ENCODE measurements at regions not wholly inside any gene's neighbourhood (a gene's known extent, or its start where the extent isn't known, plus 50 kb on each side); places are given as distances from the start of the nearest gene placed in this dataset.

DNA sequence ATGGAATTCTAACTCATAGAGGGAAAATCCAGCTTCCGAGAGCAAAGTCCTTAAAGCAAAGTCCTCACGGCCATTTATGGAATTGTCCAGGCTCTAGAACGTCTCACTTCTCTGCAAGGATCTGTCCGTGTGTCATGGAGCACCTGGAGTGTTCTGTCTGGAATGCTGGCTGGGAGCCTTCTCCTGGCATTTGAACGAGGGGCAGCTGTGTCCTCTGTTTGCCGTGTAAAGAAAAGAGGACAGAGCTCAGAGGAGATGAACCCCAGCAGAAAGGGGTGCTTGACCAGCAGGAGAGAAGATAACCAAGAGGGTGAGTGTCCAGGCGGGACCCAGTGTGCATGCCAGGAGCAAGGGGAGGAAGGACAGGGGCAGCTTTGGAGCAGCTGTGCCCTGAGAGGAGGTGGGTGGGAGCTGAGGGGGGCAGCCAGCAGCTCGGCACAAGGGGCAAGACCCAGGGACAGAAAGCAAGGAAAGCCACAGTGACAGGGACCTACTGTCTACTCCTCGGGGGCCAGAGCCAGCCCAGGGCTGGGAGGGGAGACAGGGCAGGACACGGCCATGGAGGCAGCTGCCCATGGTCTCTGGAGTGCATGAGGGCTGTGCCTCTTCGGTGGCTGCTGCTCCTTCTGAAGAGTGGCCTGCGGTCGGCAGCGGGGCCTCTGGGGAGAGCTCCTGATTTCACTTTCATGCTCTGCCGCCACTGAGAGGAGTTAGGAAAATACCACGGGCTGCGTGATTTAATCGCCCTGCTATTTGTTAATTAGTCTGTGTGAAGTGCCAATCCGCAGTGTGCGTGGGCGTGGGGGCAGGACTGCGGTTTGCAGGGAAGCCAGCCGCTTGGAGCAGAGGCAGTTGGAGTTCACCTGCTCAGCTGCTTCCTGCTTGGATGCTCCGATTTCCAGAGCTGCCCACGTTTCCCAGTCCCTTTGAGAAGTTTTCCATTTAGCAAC, 149.3 kb upstream of the SHH start:
- DNase-seq = peak; percentile 17

DNA sequence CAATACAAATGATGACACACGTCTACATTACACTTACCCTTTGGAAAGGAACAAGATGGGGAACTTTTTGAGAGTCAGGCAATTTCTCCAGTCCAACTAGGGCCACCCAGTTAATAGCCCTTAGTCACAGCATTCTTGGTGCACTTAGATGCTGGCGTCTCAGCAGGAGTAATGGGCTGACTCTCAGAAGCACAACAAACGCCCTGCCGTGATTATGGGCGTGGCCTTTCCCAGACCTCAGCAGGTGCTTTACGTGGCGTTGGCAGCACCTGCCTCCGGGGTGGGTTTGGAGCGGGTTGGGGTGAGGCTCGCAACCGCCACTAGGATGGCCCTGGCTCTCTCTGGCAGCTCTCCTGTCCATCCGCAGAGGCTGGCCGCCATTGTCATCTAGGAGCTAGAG, 147.6 kb upstream of the SHH start:
- DNase-seq = no peak

DNA sequence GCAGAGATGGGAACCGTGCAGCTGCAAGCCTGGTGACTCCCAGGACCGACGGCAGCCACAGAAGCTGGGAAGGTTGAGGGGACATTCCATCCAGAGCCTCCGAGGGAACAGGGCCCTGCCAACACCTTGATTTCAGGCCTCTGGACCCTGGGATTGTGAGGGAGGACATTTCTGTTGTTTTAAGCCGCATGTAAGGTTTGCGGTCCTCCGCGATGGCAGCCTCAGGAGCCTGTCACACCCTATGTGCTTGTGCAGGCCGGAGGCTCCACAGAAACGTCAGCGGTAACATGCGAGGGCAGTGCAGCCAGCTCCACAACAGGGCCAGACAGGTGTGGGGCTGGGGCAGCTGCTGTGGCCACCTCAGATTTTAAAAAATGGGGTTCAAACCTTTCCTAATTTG, 144.7 kb upstream of the SHH start:
- DNase-seq = no peak

DNA sequence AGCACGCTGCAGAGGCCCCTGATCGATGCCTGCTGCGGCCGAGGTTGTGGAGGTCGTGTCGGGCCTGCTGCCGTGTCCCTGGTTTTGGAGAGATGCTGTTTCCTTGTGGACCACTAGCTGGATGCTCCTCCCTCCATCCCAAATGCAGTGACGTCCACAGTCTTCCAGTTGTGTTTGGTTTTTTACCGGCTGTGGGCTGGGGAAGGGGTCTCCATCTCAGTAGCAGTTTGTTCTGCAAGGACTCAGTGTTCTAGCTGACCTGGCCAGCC, 143.0 kb upstream of the SHH start:
- DNase-seq = no peak

DNA sequence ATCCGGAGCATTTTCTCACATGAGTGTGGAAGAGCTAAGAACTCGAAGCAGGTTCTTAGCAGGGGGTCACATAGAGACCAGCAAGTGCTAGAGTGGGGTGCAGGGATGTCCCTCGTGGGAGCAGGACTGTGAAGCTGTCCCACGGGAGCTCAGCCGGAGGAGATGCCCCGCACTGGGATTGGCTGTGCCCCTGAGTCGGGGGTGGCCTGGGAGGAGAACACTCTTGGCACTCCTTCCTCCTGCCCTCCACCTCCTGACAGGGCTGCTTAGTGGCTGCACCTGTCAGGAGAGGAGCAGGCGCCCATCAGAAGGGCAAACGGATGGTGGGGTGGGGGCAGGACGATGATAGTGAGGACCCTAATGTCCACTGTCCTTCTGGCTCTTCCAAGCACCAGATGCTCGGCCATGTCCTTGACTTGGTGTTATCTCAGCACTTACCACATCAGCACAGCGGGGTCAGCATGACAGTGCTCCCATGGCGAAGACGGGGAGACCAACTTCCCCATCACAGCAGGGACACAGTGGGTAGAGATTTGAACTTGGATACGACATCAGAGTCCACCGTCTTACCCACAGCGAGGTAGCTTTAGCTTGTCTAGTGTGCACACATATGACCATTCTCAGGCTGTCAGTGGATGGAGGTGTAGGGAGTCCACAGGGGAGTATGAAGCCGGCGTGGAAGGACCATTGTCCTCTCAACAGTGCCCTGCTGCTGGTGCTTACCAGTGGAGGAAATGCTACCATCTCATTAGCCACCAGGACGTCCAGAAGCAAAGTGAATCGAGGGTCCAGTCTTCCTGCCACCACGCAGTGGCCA, 142.5 kb upstream of the SHH start:
- no peak for DNase-seq

DNA sequence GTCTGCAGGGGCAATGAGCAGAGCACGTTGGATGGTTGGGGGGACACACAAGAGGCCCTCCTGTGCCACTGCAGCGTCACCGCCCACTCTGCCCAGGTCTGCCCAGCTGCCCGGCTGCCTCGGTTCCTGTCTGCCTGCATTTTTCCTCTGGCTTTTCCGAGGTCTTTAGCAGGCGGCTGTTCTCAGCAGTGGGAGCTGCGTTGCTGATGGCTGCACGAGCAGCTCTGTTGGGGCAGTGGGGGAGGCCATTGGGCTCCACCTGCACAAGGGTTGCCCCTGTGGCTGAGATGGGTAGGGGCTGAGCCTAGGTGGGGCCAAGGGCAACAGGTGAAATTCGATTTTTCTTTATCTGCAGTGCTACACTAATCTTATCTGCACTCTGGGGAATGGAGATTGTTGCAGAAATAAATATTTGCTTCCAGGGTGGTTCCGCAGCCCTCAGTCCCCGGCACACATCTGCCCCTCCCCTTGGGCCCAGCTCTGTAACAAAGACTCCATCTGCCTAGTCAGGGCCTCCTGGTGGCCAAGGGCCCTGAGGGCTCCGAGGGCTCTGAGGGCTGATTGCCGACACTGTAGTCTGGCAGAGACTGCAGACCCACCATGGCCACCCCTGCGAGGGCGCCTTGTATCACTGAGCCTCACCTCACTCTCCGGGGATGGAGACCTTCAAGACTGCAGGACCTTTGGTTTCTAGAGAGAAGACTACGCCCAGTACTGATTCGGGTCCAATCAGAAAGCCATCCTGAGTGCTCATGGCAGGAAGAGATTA, 141.7 kb upstream of the SHH start:
- no peak for DNase-seq

DNA sequence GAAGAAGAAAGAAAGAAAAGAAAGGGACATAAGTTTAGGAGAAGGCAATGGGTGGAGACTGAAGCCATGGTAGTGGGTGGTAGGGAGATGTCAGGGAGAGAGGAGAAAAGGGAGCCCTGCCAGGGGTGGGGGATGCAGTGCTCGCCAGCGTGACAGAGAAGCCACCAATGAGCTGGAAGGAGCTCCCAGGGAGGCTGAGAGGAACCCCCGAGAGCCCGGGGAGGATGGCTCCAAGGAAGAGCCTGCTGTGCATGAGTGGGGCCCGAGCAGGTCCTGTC, 141.2 kb upstream of the SHH start:
- no peak for DNase-seq

DNA sequence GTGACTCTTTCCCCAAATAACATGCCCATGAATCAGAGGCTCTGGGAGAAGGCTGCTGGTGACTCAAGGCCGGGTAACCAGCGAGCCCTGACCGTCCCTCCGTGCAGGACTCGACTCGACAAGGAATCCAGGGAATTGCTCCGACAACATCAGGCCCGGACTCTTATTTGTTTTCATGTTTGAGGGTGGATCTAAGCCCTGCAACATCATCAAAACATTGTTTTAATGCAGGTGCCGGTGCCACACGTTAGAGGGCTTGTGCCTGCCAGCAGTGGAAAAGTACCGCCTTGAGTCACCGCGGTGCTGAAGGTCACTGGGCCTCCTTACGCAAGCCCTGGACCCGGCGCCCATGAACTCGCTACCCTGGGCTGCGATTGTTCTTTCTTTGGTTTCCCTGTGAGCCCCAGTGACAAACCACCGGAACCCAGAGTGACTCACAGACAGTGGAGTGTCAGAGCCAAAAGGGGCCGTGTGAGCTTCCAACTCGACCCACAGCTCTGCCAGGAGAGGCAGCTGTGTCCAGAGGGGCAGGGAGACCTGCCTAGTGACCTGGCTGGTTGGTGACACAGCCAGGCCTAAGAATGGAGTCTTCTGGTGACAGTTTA, 139.4 kb upstream of the SHH start:
- DNase-seq = no peak

DNA sequence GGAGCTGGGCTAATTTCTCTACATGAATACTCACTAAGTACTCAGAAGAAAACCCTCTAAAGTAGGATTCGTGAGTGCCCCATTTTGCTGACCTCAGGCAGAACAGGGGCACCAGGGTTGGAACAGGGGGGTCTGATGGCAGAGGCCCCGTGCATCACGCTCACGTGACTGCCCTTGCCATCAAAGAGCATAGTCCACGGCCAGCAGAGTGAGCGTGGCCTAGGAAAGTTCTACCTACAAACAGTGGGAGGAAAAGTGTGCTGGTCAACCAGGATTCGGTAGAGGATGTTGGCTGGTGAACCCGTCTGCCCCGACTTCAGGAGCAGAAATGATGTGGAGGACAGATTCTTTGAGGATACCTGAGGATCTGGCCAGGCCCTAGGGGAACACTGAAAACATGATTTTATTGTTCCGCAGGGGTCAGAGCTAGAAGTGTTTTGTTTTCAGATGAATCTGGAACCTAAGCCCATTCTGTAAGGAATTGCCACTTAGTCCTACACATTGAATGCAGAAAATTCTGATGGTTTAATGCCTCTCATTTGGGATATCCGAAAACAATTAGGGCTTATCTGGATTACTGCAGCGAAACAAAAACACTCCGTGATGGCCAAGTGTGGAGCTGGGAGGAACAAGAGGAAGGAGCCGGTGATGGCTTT, 138.8 kb upstream of the SHH start:
- no peak for DNase-seq

DNA sequence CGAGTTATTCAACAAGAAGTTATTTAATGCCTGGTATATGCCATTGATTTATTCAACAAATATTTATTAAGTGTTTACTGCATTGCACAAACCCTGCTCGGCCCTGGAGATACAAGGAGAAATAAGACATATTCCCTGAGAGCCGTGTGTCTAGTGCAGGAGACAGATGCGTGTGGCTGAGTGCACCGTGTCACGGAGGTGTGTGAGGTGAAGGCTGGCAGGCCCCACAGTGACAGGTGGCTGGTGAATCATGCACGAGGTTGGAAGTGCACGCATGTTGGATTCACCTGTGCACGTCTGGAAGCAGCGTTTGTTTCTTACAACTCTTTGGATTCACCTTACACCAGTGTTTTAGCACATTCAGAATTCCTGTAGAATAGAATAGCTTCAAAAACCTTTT, 136.6 kb upstream of the SHH start:
- DNase-seq = no peak

DNA sequence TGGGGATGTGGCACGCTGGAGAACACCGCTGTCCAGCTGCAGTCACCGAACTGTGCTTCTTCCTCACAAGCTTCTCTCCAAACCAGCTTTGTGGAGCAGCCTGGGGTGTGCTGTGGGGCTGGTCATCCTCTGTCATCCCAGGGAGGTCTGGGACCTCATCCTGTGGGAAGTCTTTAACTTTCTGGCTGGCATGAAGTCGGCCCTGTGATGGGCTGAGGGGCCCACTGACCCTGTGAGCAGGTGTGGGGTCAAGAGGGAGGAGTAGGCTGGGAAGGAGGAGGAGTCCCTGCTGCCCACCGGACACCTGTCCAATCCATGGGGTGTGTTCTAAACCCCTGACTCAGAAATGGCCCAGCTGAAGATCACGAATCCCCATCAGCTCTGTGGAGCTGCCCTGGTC, 136.2 kb upstream of the SHH start:
- no peak for DNase-seq

DNA sequence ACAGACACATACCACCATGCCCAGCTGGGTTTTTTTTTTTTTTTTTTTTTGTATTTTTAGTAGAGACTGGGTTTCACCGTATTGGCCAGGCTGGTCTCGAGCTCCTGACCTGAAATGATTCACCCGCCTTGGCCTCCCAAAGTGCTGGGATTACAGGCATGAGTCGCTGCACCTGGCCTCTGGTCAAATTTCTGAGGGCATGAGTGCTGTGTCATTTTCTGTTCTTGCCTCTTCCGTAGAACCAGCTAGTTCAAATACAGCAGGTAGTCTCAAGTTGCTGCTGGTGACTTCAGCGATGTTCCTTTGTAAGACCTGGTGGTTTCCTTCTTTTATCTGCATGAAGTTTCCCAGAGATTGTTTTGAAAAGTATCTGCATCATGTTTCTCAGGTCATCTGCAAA, 134.8 kb upstream of the SHH start:
- DNase-seq = no peak

DNA sequence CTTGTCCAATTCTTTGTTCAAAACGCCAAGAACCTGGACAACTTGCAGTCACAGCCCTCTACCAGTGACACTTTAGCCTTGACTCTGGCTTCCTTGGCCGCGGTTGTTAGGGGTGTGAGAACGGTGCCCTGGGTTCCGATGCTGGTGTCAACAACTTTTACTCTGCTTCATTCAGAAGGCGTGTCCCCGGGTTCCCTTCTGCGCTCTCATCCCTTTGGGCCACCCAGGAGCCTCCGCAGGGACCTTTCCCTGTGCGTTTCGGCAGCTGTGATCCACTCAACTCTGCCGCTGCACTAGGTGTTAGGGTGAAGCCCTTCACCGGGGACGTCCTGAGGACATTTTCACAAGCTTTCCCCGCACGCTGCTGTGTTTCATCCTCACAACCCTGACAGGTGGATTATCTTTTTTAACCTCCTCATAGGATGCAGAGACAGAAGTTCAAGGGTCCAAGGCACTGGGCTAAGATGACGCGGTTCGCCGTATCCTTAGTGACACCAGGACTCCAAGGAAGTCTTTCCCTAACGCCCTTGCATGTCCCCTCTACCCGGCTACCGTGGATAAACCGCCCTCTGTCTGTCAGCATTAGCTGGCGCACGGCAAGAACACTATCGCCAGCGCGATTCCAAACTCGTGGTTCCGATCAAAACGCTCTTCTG, 133.5 kb upstream of the SHH start:
- no peak for DNase-seq

DNA sequence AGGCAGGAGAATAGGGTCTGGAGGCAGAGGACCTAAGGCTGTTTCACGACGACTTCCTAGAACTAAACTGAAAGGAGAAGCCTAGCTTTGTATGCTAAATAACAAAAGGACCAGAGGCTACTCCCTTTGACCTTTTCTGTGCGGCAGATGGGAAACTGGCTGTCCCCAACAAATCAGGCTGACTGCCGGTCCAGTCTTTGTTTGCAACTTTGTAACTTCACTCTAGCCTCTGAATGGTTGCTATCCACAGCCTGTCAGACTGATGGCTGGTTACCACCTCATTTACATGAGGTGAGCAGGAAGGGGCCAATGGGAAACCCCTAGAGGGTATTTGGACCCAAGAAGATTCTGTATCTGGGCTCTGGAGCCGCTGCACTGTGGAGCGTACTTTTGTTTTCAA, 132.6 kb upstream of the SHH start:
- no peak for DNase-seq

DNA sequence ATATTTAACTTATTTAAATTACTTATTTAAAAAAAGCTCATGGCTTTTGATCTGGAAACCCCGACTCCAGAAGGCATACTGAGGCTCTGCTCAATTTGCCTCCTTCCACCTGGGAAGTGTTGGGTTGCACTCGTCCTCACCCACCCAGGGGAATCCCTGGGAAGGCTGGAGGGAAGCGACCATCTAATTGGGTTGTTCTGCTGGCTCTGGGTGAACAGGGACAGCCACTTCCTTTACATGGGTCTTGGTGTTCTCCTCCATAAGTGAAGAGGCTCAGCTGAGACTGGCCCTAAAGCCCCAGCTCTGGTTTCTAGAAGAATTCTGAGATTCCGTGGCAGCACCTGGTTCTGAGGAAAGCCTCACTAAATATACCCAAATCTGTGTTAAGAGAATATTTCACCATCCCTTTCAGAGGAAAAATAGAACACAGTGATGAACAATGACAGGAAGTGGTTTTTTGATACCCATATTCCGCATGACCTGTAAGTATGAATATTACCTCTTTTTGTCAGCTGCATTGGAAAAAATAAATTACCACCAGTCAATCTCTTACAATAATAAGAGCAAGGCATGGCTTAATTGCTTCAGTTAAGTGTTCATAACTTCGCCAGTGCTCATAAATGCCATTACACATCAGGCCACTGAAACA, 131.1 kb upstream of the SHH start:
- DNase-seq = no peak

DNA sequence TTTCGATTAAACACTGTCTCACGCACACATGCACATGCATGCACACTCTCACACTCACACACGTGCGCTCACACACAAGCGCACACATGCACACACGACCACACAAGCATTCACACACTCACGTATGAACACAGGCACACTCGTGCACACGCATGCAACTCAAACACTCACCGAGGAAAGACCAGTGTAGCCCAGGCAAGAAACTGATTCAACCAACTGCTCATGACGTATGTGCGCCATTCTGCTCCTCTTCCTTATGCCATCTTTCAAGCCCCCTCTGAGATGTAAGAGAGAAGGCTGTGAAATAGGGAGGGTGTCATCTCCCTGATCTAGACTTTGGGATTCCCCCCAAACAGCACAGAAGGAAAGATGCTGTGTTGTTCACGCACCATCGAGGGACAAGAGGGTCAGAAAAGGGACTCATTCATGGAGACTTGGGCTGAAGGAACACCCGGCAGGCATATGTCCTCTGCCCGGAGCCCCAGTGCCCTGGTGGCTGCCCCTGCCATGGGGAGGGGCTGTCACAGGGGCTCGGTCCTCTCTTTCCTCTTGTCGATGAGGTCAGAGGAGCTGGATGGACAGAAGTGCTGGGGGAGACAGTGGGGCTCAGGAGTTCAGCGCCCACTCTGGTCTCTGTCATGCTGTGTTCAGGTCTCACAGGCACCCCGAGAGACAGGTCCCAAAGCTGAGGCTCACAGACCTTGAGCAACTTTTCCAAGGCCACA, 130.1 kb upstream of the SHH start:
- no peak for DNase-seq

DNA sequence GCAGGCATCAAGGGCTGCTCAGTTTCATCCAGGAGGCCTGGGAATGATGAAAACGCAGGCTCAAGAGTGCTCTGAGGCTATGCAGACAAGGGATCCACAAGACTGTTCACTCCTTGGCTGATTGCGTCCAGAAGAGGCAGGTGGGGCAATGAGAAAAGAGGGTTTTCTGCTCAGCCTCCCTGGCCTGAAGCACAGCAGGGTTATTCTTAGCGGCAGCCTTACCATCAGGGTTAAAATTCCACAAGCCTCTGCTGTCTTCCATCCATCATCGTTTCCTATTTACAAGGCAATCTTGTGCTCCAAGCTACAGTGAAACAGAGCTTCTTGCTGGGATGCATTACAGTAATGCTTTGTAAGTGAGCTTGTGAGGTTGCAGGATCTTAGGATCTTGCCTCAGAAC, 129.4 kb upstream of the SHH start:
- no peak for DNase-seq

DNA sequence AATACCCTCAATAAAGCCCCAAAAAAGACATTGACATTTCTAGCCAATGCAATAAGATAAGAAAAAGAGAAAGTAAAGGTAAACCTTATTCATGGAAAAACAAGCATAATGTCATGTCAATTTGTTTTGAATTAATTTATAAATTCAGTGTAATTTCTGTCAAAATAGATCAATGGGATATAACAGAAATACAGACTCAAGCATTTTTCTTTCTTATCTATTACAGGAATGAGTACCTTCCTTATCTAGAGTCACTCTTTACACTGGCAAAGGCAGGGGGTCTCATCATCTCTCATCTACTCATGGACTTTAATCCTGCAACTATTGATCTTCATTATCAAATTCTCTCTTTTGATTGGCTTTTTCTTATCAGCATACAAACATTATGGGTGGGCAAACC, 127.1 kb upstream of the SHH start:
- DNase-seq = no peak

DNA sequence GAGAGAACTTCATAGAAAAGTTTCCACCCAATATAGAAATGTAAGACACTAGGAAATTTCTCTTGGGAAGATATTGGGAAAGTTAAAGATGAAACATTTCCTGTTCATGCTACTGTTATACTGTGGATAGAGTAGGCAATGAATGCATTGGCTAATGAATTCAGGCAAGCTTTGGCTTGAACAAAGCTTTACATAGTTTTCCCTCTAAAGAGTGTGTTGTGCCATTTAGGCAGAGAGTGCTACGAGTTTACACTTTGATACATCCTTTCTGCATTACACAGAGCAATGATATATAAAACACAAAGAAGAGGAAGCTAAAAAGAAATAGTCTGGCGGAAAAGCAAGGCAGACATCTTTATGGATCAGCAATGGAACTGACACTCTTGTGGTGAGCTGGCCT, 125.9 kb upstream of the SHH start:
- no peak for DNase-seq

DNA sequence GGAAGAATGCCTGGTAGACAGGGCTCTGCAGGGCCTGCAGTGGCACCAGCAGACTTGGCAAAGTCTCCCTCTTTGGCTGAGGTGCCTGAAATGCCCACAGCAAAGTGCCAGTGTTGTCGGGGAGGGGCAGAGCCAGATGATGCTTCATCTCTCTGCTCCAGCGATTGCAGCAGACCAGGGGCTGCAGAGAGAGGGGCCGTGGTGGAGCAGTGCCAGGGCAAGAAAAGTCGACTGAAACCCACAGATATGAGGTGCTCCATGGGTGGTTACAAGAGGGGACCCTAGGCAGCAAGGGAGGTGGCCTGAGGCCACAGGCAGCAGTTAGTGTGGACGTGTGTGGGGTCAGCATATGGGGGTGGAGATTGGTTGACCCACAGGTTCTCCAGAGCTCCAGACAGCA, 123.5 kb upstream of the SHH start:
- no peak for DNase-seq

DNA sequence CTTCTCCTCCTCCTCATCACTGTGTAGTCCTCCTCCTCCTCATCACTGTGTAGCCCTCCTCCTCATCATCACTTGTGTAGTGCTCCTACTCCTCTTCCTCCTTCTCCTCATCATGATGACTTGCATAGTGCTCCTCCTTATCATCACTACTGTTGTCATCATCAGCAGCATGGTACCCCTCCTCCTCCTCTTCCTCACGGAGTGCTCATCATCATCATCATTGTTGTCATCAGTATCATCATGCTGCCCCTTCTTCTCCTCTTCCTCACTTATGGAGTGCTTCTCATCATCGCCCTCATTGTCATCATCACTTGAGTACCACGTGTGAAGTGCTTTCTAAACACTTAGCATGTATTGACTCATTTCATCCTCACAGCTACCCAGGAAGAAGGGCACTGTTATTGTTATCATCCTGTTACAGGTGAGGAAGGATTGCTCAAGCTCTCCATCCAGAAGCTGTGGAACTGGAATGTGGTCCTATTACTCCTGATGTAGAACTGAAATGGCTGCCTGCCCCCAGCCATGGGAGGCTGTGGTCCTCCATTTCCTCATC, 122.8 kb upstream of the SHH start:
- DNase-seq = no peak
